CD14-positive monocyte (primary cell): ENCODE measurements at regions not wholly inside any gene's neighbourhood (a gene's known extent, or its start where the extent isn't known, plus 50 kb on each side); places are given as distances from the start of the nearest gene placed in this dataset.

Source experiments
- DNase-seq, 3 donors: peaks; one replicate each; pipeline ENCODE4 v3.0.0-alpha.2; 2011 to 2022
- H2AFZ ChIP-seq: 2 replicates; pipeline ENCODE4 v1.6.0; 2012; ENCODE audit warnings: mild to moderate bottlenecking, low read depth, low read length, inconsistent platforms; ENCODE audit not compliant: insufficient read depth, poor library complexity, severe bottlenecking
- H3K27ac ChIP-seq, 2 donors: 1 replicate in 1 of 2; 2 replicates in 1 of 2; pipeline ENCODE4 v1.5.1; 2012 to 2013; ENCODE audit warnings: low read length in 2 of 2, control low read depth in 1 of 2, inconsistent platforms in 1 of 2, low read depth in 1 of 2, mild to moderate bottlenecking in 1 of 2
- H3K27me3 ChIP-seq, 2 donors: one replicate each; pipeline versions ENCODE4 v1.6.0 to v1.6.1; 2011 to 2013; ENCODE audit warnings: low read length in 2 of 2; ENCODE audit not compliant: control insufficient read depth in 2 of 2, insufficient read depth in 2 of 2
- H3K36me3 ChIP-seq, 2 donors: replicated peaks in 1 of 2; 1 replicate in 1 of 2; 2 replicates in 1 of 2; pipeline versions ENCODE4 v1.5.1 to v1.6.1; 2012 to 2013; ENCODE audit warnings: low read length in 2 of 2, control low read depth in 1 of 2, inconsistent platforms in 1 of 2, mild to moderate bottlenecking in 1 of 2; ENCODE audit not compliant: insufficient read depth in 2 of 2, control insufficient read depth in 1 of 2
- H3K4me1 ChIP-seq, 2 donors: 1 replicate in 1 of 2; 2 replicates in 1 of 2; pipeline versions ENCODE4 v1.5.1 to v1.6.1; 2012 to 2013; ENCODE audit warnings: low read length in 2 of 2, control low read depth in 1 of 2, inconsistent platforms in 1 of 2, mild to moderate bottlenecking in 1 of 2, moderate library complexity in 1 of 2; ENCODE audit not compliant: insufficient read depth in 2 of 2, control insufficient read depth in 1 of 2
- H3K4me2 ChIP-seq: replicated peaks from 2 replicates; pipeline ENCODE3; 2012; ENCODE audit warnings: low read length, moderate library complexity, mild to moderate bottlenecking; ENCODE audit not compliant: poor library complexity, severe bottlenecking; ENCODE audit errors: extremely low read depth
- H3K4me3 ChIP-seq, 3 experiments: fragments of 200-600 bp in 1 of 3; sonication (generic) in 1 of 3; replicated peaks in 1 of 3; 1 replicate in 2 of 3; 2 replicates in 1 of 3; pipeline ENCODE4 v1.5.1; 2011 to 2013; ENCODE audit warnings: low read length in 3 of 3, mild to moderate bottlenecking in 3 of 3, control low read depth in 2 of 3, low read depth in 2 of 3, inconsistent platforms in 1 of 3, moderate library complexity in 1 of 3
- H3K79me2 ChIP-seq: 2 replicates; pipeline ENCODE4 v1.6.0; 2012; ENCODE audit warnings: mild to moderate bottlenecking, control low read depth, inconsistent platforms, low read length, moderate library complexity; ENCODE audit not compliant: insufficient read depth
- H3K9ac ChIP-seq: 2 replicates; pipeline ENCODE4 v1.6.0; 2017; ENCODE audit warnings: low read length, mild to moderate bottlenecking; ENCODE audit not compliant: insufficient read depth, poor library complexity, severe bottlenecking
- H3K9me3 ChIP-seq, 2 donors: replicated peaks in 1 of 2; 1 replicate in 1 of 2; 2 replicates in 1 of 2; pipeline versions ENCODE4 v1.5.1 to v1.6.1; 2012 to 2013; ENCODE audit warnings: low read length in 2 of 2, control low read depth in 1 of 2; ENCODE audit not compliant: control insufficient read depth in 1 of 2, insufficient read depth in 1 of 2
- H4K20me1 ChIP-seq: 2 replicates; pipeline ENCODE4 v1.6.0; 2012; ENCODE audit warnings: mild to moderate bottlenecking, low read length, control low read depth, moderate library complexity; ENCODE audit not compliant: insufficient read depth
- H3K27ac Mint-ChIP-seq, 7 donors: one replicate each; pipeline ENCODE4 v1.8.0; 2020; ENCODE audit warnings: mild to moderate bottlenecking in 7 of 7, mixed read lengths in 7 of 7, moderate library complexity in 6 of 7, inconsistent platforms in 2 of 7
- H3K27me3 Mint-ChIP-seq, 3 donors: one replicate each; pipeline ENCODE4 v1.8.0; 2021 to 2022; ENCODE audit warnings: low read depth in 3 of 3, mild to moderate bottlenecking in 3 of 3, mixed read lengths in 3 of 3, moderate library complexity in 3 of 3, inconsistent platforms in 1 of 3
- H3K36me3 Mint-ChIP-seq, 2 donors: one replicate each; pipeline ENCODE4 v1.8.0; 2020; ENCODE audit warnings: mixed read lengths in 2 of 2, inconsistent platforms in 1 of 2, mild to moderate bottlenecking in 1 of 2
- H3K4me1 Mint-ChIP-seq: one replicate; pipeline ENCODE4 v1.8.0; 2020; ENCODE audit warnings: mild to moderate bottlenecking, mixed read lengths
- H3K4me3 Mint-ChIP-seq, 2 donors: one replicate each; pipeline ENCODE4 v1.8.0; 2020; ENCODE audit warnings: mild to moderate bottlenecking in 2 of 2, mixed read lengths in 2 of 2, moderate library complexity in 1 of 2
- H3K9me3 Mint-ChIP-seq, 7 donors: one replicate each; pipeline ENCODE4 v1.8.0; 2020 to 2022; ENCODE audit warnings: mixed read lengths in 7 of 7, mild to moderate bottlenecking in 6 of 7, moderate library complexity in 6 of 7, inconsistent platforms in 2 of 7
- CTCF ChIP-seq: fragments of 200-600 bp; IDR thresholded peaks from one replicate; pipeline ENCODE4 v1.8.0; 2022; ENCODE audit warnings: antibody characterized with exemption, mild to moderate bottlenecking
- WGBS: methylation state at CpG from one replicate; pipeline ENCODE4 v1.1.5; 2013; ENCODE audit warnings: missing lambda C conversion rate; ENCODE audit not compliant: insufficient coverage; 5-methylcytosine and 5-hydroxymethylcytosine counted together
- intact Hi-C, 2 donors: fragments of 100-400 bp; cut with micrococcal nuclease; formaldehyde crosslinking; loops; one replicate each; pipeline versions ENCODE4 v1.15.0 to v1.15.1; 2023

DNA sequence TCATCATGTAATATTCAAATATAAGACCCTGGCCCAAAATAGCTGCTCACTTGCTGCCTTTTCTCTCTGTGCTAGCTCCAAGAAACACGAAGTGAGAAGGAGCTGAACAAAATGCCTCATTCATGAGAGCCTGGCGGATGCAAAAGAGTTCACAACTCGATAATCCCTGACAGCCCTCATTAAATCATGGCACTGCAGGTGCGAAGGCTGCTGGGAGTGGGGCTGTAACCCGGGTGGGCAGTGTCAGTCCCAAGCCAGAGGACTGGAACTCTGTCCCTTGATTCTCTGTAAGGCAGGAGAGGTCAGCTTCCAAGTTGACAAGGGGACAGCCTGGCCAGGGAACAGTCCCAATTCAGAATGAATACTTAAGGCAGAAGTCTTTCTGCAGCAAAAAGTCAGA is 318.5 kb downstream of the CDC5L start:
- H3K4me2 ChIP-seq: no peak overlapping the region
- no peak overlapping the region for H3K4me3 Mint-ChIP-seq
- H2AFZ ChIP-seq: no peak overlapping the region
- no peaks in the 10 kb centered on the region for H3K36me3 ChIP-seq
- no peaks in the 10 kb centered on the region for H3K4me1 Mint-ChIP-seq
- 98% methylated on average over 4 of the region's 5 CpGs for WGBS
- H3K27ac Mint-ChIP-seq: no peak overlapping the region
- no peaks in the 10 kb centered on the region for H3K4me1 ChIP-seq
- H3K9ac ChIP-seq: no peak overlapping the region
- intact Hi-C loops: no loop called here
- no peaks in the 10 kb centered on the region for H3K79me2 ChIP-seq
- no peak for TF ChIP-seq CTCF
- no peaks in the 10 kb centered on the region for H4K20me1 ChIP-seq
- H3K9me3 ChIP-seq: no peaks in the 10 kb centered on the region
- H3K27me3 ChIP-seq: no peaks in the 10 kb centered on the region
- no peak overlapping the region for H3K4me3 ChIP-seq
- no peaks in the 10 kb centered on the region for H3K36me3 Mint-ChIP-seq
- peaks cover 0 to 8% (median 3%) of the 10 kb centered on the region in 7 donors for H3K9me3 Mint-ChIP-seq
- H3K27ac ChIP-seq: no peak overlapping the region
- peaks cover 0 to 2% (median 2%) of the 10 kb centered on the region in 3 donors for H3K27me3 Mint-ChIP-seq
- no peak for DNase-seq

DNA sequence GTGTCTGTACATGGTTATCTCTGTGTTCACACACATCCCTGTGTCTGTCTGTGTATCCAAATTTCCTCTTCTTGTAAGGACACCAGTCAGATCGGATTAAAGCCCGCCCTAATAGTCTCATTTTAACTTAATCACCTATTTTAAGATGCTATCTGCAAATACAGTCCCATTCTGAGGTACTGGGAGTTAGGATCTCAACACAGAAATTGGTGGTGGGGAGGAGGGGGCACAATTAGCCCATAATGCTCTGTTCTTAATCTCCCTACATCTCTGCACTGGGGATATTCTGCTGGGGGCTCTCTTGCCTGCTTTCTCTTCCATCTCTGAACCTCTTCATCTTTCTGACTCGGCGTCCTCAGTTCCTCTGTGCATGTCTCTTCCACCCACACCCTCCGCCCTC is 320.7 kb downstream of the CDC5L start:
- H3K4me3 ChIP-seq: no peak overlapping the region
- H3K27me3 ChIP-seq: no peaks in the 10 kb centered on the region
- no peaks in the 10 kb centered on the region for H4K20me1 ChIP-seq
- no CpG with 5 or more reads among the region's 5 CpGs for WGBS
- no peaks in the 10 kb centered on the region for H3K79me2 ChIP-seq
- no peak overlapping the region for H3K9ac ChIP-seq
- no peak overlapping the region for H3K4me3 Mint-ChIP-seq
- H2AFZ ChIP-seq: no peak overlapping the region
- H3K4me1 Mint-ChIP-seq: no peaks in the 10 kb centered on the region
- no peak for DNase-seq
- intact Hi-C loops: no loop called here
- H3K4me1 ChIP-seq: no peaks in the 10 kb centered on the region
- no peak for TF ChIP-seq CTCF
- peaks cover 0 to 2% (median 1%) of the 10 kb centered on the region in 3 donors for H3K27me3 Mint-ChIP-seq
- no peaks in the 10 kb centered on the region for H3K9me3 ChIP-seq
- H3K27ac ChIP-seq: no peak overlapping the region
- peaks cover 0 to 8% (median 3%) of the 10 kb centered on the region in 7 donors for H3K9me3 Mint-ChIP-seq
- no peaks in the 10 kb centered on the region for H3K36me3 Mint-ChIP-seq
- no peak overlapping the region for H3K27ac Mint-ChIP-seq
- H3K36me3 ChIP-seq: no peaks in the 10 kb centered on the region
- H3K4me2 ChIP-seq: no peak overlapping the region
